Cerebellar nuclear complex (tissue), 1 donor: ENCODE measurements at regions not wholly inside any gene's neighbourhood (a gene's known extent, or its start where the extent isn't known, plus 50 kb on each side); places are given as distances from the start of the nearest gene placed in this dataset.

Source experiments
- DNase-seq, 2 experiments: peaks; one replicate each; lab custom pipeline; 2025; lab: John Stamatoyannopoulos, UW

GRCh38 chr10:69741252-69741651 lies 60.5 kb upstream of the COL13A1 start:
- DNase-seq, result no peak

GRCh38 chr10:69741671-69742355 lies 59.9 kb upstream of the COL13A1 start:
- DNase-seq, result no peak

- no peak for DNase-seq
Observed at GRCh38 chr10:69742356-69742695, 59.4 kb upstream of the COL13A1 start.

- no peak for DNase-seq
Observed at GRCh38 chr10:69742928-69743602, 58.6 kb upstream of the COL13A1 start.

GRCh38 chr10:69744971-69745370 lies 56.7 kb upstream of the COL13A1 start:
- no peak for DNase-seq

GRCh38 chr10:69745698-69746097 lies 56.0 kb upstream of the COL13A1 start:
- DNase-seq, result no peak

- DNase-seq, result no peak
Observed at GRCh38 chr10:69747179-69747578, 54.5 kb upstream of the COL13A1 start.

- no peak for DNase-seq
Observed at GRCh38 chr10:69748621-69749020, 53.1 kb upstream of the COL13A1 start.

- DNase-seq, result no peak
Observed at GRCh38 chr10:69749178-69750010, 52.3 kb upstream of the COL13A1 start.

GRCh38 chr10:69750011-69750373 lies 51.7 kb upstream of the COL13A1 start:
- no peak for DNase-seq

GRCh38 chr10:69750725-69751124 lies 51.0 kb upstream of the COL13A1 start:
- DNase-seq, result no peak

GRCh38 chr10:69751214-69751613 lies 50.5 kb upstream of the COL13A1 start:
- DNase-seq, result no peak
